Testis (tissue), 2 donors: ENCODE measurements at regions not wholly inside any gene's neighbourhood (a gene's known extent, or its start where the extent isn't known, plus 50 kb on each side); places are given as distances from the start of the nearest gene placed in this dataset.

Experiments
- POLR2A ChIP-seq: fragments of 450-650 bp; IDR thresholded peaks from one replicate; pipeline ENCODE4 v1.6.1; 2017; ENCODE audit warnings: antibody characterized with exemption, mild to moderate bottlenecking, moderate library complexity
- TF ChIP-seq, protein P1 (sequence below), 3 experiments: fragments of 450-650 bp in 2 of 3; fragments of 200-600 bp in 1 of 3; sonication (generic) in 1 of 3; IDR thresholded peaks; one replicate each; pipeline ENCODE4 v1.5.1; 2016 to 2019; ENCODE audit warnings: antibody characterized with exemption in 3 of 3, mild to moderate bottlenecking in 2 of 3, moderate library complexity in 1 of 3

DNA sequence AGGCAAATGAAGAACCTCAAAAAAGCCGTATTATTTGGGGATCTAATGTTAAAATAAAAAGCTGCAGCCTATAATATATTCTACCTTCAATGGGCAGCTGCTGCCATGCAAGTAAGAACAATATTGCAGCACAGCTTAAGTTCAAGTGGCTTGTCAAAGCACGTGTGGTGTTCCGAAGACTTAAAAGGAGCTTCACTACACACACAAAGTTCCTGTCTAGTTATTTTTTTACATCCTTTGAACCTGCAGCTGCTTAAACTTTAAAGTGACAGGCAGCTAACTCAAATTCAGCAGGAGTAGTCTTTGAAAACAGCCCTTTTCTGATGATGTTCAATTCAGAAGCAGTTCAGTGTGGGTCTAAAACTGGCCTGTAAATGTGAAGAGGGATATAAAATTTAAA, 85.8 kb upstream of the XIRP2 start:
- TF ChIP-seq, protein P1, sequence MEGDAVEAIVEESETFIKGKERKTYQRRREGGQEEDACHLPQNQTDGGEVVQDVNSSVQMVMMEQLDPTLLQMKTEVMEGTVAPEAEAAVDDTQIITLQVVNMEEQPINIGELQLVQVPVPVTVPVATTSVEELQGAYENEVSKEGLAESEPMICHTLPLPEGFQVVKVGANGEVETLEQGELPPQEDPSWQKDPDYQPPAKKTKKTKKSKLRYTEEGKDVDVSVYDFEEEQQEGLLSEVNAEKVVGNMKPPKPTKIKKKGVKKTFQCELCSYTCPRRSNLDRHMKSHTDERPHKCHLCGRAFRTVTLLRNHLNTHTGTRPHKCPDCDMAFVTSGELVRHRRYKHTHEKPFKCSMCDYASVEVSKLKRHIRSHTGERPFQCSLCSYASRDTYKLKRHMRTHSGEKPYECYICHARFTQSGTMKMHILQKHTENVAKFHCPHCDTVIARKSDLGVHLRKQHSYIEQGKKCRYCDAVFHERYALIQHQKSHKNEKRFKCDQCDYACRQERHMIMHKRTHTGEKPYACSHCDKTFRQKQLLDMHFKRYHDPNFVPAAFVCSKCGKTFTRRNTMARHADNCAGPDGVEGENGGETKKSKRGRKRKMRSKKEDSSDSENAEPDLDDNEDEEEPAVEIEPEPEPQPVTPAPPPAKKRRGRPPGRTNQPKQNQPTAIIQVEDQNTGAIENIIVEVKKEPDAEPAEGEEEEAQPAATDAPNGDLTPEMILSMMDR (IDR thresholded peaks at IDR 0.05): no peak
- TF ChIP-seq POLR2A: no peak
